Breast epithelium (tissue), 3 donors: ENCODE measurements at regions not wholly inside any gene's neighbourhood (a gene's known extent, or its start where the extent isn't known, plus 50 kb on each side); places are given as distances from the start of the nearest gene placed in this dataset.

Source experiments
- CTCF ChIP-seq, 3 donors: fragments of 450-650 bp; IDR thresholded peaks; one replicate each; pipeline ENCODE4 v1.5.1; 2016 to 2017; ENCODE audit warnings: antibody characterized with exemption in 3 of 3, mild to moderate bottlenecking in 3 of 3, moderate library complexity in 3 of 3
- POLR2AphosphoS5 ChIP-seq, 3 donors: sonication (generic); formaldehyde crosslinking; IDR thresholded peaks; one replicate each; pipeline ENCODE4 v1.6.1; 2017; ENCODE audit warnings: antibody characterized with exemption in 3 of 3

GRCh38 chr5:77944757-77945340 lies 168.7 kb upstream of the TBCA start:
- TF ChIP-seq CTCF (IDR thresholded peaks at IDR 0.05) = no peak
- TF ChIP-seq POLR2AphosphoS5 (IDR thresholded peaks at IDR 0.05) = no peak
